H9 (cell line): ENCODE measurements at regions not wholly inside any gene's neighbourhood (a gene's known extent, or its start where the extent isn't known, plus 50 kb on each side); places are given as distances from the start of the nearest gene placed in this dataset.

Experiments
- DNase-seq: peaks from one replicate; pipeline ENCODE4 v3.0.0-alpha.2; 2017
- H2AFZ ChIP-seq: one replicate; pipeline ENCODE4 v1.6.1; 2013; ENCODE audit warnings: mild to moderate bottlenecking, low read length, control low read depth, moderate library complexity
- H2AK5ac ChIP-seq: 2 replicates; pipeline ENCODE4 v1.6.1; 2013; ENCODE audit warnings: low read length, control low read depth, mixed read lengths; ENCODE audit not compliant: insufficient read length
- H2BK120ac ChIP-seq: one replicate; pipeline ENCODE4 v1.6.1; 2013; ENCODE audit warnings: low read depth, mild to moderate bottlenecking, low read length, control low read depth, inconsistent platforms; ENCODE audit not compliant: poor library complexity, severe bottlenecking
- H2BK12ac ChIP-seq: 2 replicates; pipeline ENCODE4 v1.6.1; 2013; ENCODE audit warnings: low read length, control low read depth, mixed read lengths, low read depth; ENCODE audit not compliant: insufficient read length
- H2BK15ac ChIP-seq: 2 replicates; pipeline ENCODE4 v1.6.1; 2013; ENCODE audit warnings: low read depth, low read length, control low read depth
- H2BK20ac ChIP-seq: one replicate; pipeline ENCODE4 v1.6.1; 2013; ENCODE audit warnings: low read depth, mild to moderate bottlenecking, low read length, control low read depth, inconsistent platforms; ENCODE audit not compliant: poor library complexity, severe bottlenecking
- H2BK5ac ChIP-seq: 2 replicates; pipeline ENCODE4 v1.6.1; 2013; ENCODE audit warnings: low read length, control low read depth, mixed read lengths; ENCODE audit not compliant: insufficient read length
- H3K14ac ChIP-seq: 2 replicates; pipeline ENCODE4 v1.6.1; 2013; ENCODE audit warnings: low read length, control low read depth; ENCODE audit not compliant: insufficient read depth
- H3K18ac ChIP-seq: 2 replicates; pipeline ENCODE4 v1.6.1; 2013; ENCODE audit warnings: low read depth, mild to moderate bottlenecking, mixed read lengths, low read length, control low read depth; ENCODE audit not compliant: insufficient read length
- H3K23ac ChIP-seq: 2 replicates; pipeline ENCODE4 v1.6.1; 2013; ENCODE audit warnings: low read length, control low read depth, mixed read lengths, low read depth; ENCODE audit not compliant: insufficient read length
- H3K23me2 ChIP-seq: 2 replicates; pipeline ENCODE4 v1.6.1; 2013; ENCODE audit warnings: low read depth, mild to moderate bottlenecking, mixed read lengths, low read length, control low read depth; ENCODE audit not compliant: insufficient read length, poor library complexity, severe bottlenecking
- H3K27ac ChIP-seq: 2 replicates; pipeline ENCODE4 v1.5.1; 2013; ENCODE audit warnings: low read length, control low read depth, mixed read lengths, low read depth; ENCODE audit not compliant: insufficient read length
- H3K27me3 ChIP-seq: 2 replicates; pipeline ENCODE4 v1.6.1; 2013; ENCODE audit warnings: low read length, control low read depth, inconsistent platforms; ENCODE audit not compliant: insufficient read depth
- H3K4ac ChIP-seq: 2 replicates; pipeline ENCODE4 v1.6.1; 2013; ENCODE audit warnings: low read depth, mild to moderate bottlenecking, control low read depth, inconsistent platforms, low read length, moderate library complexity
- H3K4me1 ChIP-seq: 2 replicates; pipeline ENCODE4 v1.6.1; 2013; ENCODE audit warnings: low read length, control low read depth, inconsistent platforms; ENCODE audit not compliant: insufficient read depth
- H3K4me2 ChIP-seq: 2 replicates; pipeline ENCODE4 v1.6.1; 2013; ENCODE audit warnings: low read length, control low read depth, mixed read lengths; ENCODE audit not compliant: insufficient read length, insufficient read depth
- H3K56ac ChIP-seq: 2 replicates; pipeline ENCODE4 v1.6.1; 2013; ENCODE audit warnings: low read depth, mild to moderate bottlenecking, mixed read lengths, low read length, control low read depth; ENCODE audit not compliant: insufficient read length
- H3K79me1 ChIP-seq: 2 replicates; pipeline ENCODE4 v1.6.1; 2013; ENCODE audit warnings: low read depth, mild to moderate bottlenecking, moderate library complexity, low read length, control low read depth, inconsistent platforms; ENCODE audit not compliant: insufficient read depth, poor library complexity, severe bottlenecking
- H3K79me2 ChIP-seq: 2 replicates; pipeline ENCODE4 v1.6.1; 2013; ENCODE audit warnings: low read length, control low read depth, inconsistent platforms; ENCODE audit not compliant: insufficient read depth
- H3K9ac ChIP-seq: 2 replicates; pipeline ENCODE4 v1.6.1; 2013; ENCODE audit warnings: low read length, control low read depth, mixed read lengths; ENCODE audit not compliant: insufficient read length; ENCODE audit errors: extremely low read depth
- H3K9me3 ChIP-seq: one replicate; pipeline ENCODE4 v1.6.1; 2013; ENCODE audit warnings: low read depth, low read length, inconsistent platforms; ENCODE audit not compliant: control insufficient read depth
- H3T11ph ChIP-seq: one replicate; pipeline ENCODE4 v1.6.1; 2013; ENCODE audit warnings: mild to moderate bottlenecking, low read length, control low read depth, inconsistent platforms
- H4K20me1 ChIP-seq: one replicate; pipeline ENCODE4 v1.6.1; 2013; ENCODE audit not compliant: control insufficient read depth, insufficient read length, insufficient read depth
- H4K5ac ChIP-seq: 2 replicates; pipeline ENCODE4 v1.6.1; 2013; ENCODE audit warnings: low read depth, mild to moderate bottlenecking, mixed read lengths, low read length, control low read depth; ENCODE audit not compliant: insufficient read length
- H4K8ac ChIP-seq: replicated peaks from 2 replicates; pipeline ENCODE4 v1.6.1; 2013; ENCODE audit warnings: low read length, control low read depth, mixed read lengths, low read depth; ENCODE audit not compliant: insufficient read length
- H4K91ac ChIP-seq: 2 replicates; pipeline ENCODE4 v1.6.1; 2013; ENCODE audit warnings: low read depth, mild to moderate bottlenecking, moderate library complexity, mixed read lengths, low read length, control low read depth; ENCODE audit not compliant: insufficient read length
- H3K27ac Mint-ChIP-seq, 3 experiments: 2 replicates in 2 of 3; 3 replicates in 1 of 3; pipeline ENCODE4 v1.8.0; 2020 to 2021; ENCODE audit warnings: mixed read lengths in 3 of 3, mild to moderate bottlenecking in 1 of 3, moderate library complexity in 1 of 3
- H3K27me3 Mint-ChIP-seq: 2 replicates; pipeline ENCODE4 v1.8.0; 2021; ENCODE audit warnings: low read depth, mild to moderate bottlenecking, moderate library complexity, mixed read lengths
- H3K36me3 Mint-ChIP-seq, 3 experiments: 2 replicates in 2 of 3; 3 replicates in 1 of 3; pipeline ENCODE4 v1.8.0; 2020 to 2021; ENCODE audit warnings: low read depth in 3 of 3, mixed read lengths in 3 of 3; ENCODE audit not compliant: insufficient read depth in 1 of 3
- H3K4me1 Mint-ChIP-seq, 2 experiments: 2 replicates each; pipeline ENCODE4 v1.8.0; 2020; ENCODE audit warnings: mixed read lengths in 2 of 2
- H3K4me3 Mint-ChIP-seq, 2 experiments: 2 replicates in 1 of 2; 3 replicates in 1 of 2; pipeline ENCODE4 v1.8.0; 2020 to 2021; ENCODE audit warnings: mild to moderate bottlenecking in 2 of 2, mixed read lengths in 2 of 2, moderate library complexity in 1 of 2
- H3K9me3 Mint-ChIP-seq, 2 experiments: 2 replicates in 1 of 2; 3 replicates in 1 of 2; pipeline ENCODE4 v1.8.0; 2020; ENCODE audit warnings: mild to moderate bottlenecking in 2 of 2, mixed read lengths in 2 of 2, moderate library complexity in 1 of 2
- CTCF ChIP-seq: fragments of 200-600 bp; sonication (generic); conservative IDR thresholded peaks from 3 replicates; pipeline ENCODE4 v1.8.0; 2021; ENCODE audit warnings: antibody characterized with exemption, mild to moderate bottlenecking

GRCh38 chr10:3616880-3617279 lies 168.1 kb downstream of the KLF6 start:
- Mint-ChIP-seq H3K4me1 (no peaks in the 10 kb centered on the region), H3K4me3 (no peak overlapping the region), H3K27me3 (peaks cover 3% of the 10 kb centered on the region; the same call in 1 of the 2 replicates), H3K27ac (no peak overlapping the region), H3K36me3 (peaks cover 12 to 43% (median 24%) of the 10 kb centered on the region in 3 experiments), H3K9me3 (peaks cover 40 to 52% of the 10 kb centered on the region in 2 experiments)
- no peak overlapping the region for H3K18ac ChIP-seq
- H3K23ac ChIP-seq: no peak overlapping the region
- H3K79me2 ChIP-seq: no peaks in the 10 kb centered on the region
- no peak overlapping the region for H2AFZ ChIP-seq
- H3K4ac ChIP-seq: no peak overlapping the region
- H2BK12ac ChIP-seq: no peak overlapping the region
- no peak overlapping the region for H2BK15ac ChIP-seq
- no peak overlapping the region for H3K56ac ChIP-seq
- H4K8ac ChIP-seq: no peak overlapping the region
- H3K9ac ChIP-seq: no peak overlapping the region
- no peak for TF ChIP-seq CTCF
- H4K91ac ChIP-seq: no peak overlapping the region
- H3K4me2 ChIP-seq: no peak overlapping the region
- no peaks in the 10 kb centered on the region for H3K4me1 ChIP-seq
- no peaks in the 10 kb centered on the region for H3K27me3 ChIP-seq
- H2BK20ac ChIP-seq: no peak overlapping the region
- H2BK5ac ChIP-seq: no peak overlapping the region
- no peaks in the 10 kb centered on the region for H4K20me1 ChIP-seq
- no peak overlapping the region for H2AK5ac ChIP-seq
- H3K9me3 ChIP-seq: peaks cover 29% of the 10 kb centered on the region
- no peak overlapping the region for H2BK120ac ChIP-seq
- H3K14ac ChIP-seq: no peak overlapping the region
- no peak overlapping the region for H3T11ph ChIP-seq
- DNase-seq: no peak
- H4K5ac ChIP-seq: no peak overlapping the region
- no peaks in the 10 kb centered on the region for H3K79me1 ChIP-seq
- no peaks in the 10 kb centered on the region for H3K23me2 ChIP-seq
- H3K27ac ChIP-seq: no peak overlapping the region
